Nephron (organoid): ENCODE measurements at regions not wholly inside any gene's neighbourhood (a gene's known extent, or its start where the extent isn't known, plus 50 kb on each side); places are given as distances from the start of the nearest gene placed in this dataset.
A peak's percentile ranks its signal among the peaks of the same experiment; 100 is the strongest.

Experiments
- H3K27ac Mint-ChIP-seq, 3 experiments: 2 replicates each; pipeline ENCODE4 v1.8.0; 2020; ENCODE audit warnings: mixed read lengths in 3 of 3, mild to moderate bottlenecking in 2 of 3, moderate library complexity in 1 of 3
- H3K27me3 Mint-ChIP-seq: 2 replicates; pipeline ENCODE4 v1.8.0; 2021; ENCODE audit warnings: low read depth, mild to moderate bottlenecking, moderate library complexity, mixed read lengths
- H3K36me3 Mint-ChIP-seq: 2 replicates; pipeline ENCODE4 v1.8.0; 2020; ENCODE audit warnings: low read depth, mixed read lengths
- H3K4me1 Mint-ChIP-seq: 2 replicates; pipeline ENCODE4 v1.8.0; 2020; ENCODE audit warnings: mixed read lengths
- H3K4me3 Mint-ChIP-seq, 3 experiments: 2 replicates each; pipeline ENCODE4 v1.8.0; 2020; ENCODE audit warnings: mild to moderate bottlenecking in 3 of 3, mixed read lengths in 3 of 3, moderate library complexity in 2 of 3
- H3K9me3 Mint-ChIP-seq: 2 replicates; pipeline ENCODE4 v1.8.0; 2020; ENCODE audit warnings: mixed read lengths
- TF ChIP-seq, protein P1 (sequence below), 3 experiments: fragments of 200-600 bp; sonication (generic); IDR thresholded peaks; one replicate each; pipeline ENCODE4 v1.5.0; 2021; ENCODE audit warnings: antibody characterized with exemption in 3 of 3; ENCODE audit not compliant: unreplicated experiment in 3 of 3

DNA sequence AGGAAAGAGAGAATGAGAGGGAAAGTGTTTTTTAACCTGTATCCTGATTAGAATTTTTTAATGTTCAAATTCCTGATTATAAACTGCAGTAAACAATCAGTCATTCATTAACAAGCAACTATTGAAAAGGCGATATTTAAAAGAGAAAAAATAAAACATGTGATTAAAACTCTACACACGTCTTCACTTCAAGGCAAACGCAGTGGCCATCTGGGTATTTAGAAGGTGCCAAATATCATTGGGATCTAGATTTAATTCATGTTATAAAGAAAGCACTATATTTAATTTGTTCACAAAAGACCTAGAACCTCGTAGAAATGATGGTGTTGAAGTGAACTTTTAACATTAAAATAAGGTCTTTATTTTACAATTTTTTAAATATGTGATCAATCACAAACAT lies 189.4 kb upstream of the KLF14 start:
- TF ChIP-seq, protein P1, sequence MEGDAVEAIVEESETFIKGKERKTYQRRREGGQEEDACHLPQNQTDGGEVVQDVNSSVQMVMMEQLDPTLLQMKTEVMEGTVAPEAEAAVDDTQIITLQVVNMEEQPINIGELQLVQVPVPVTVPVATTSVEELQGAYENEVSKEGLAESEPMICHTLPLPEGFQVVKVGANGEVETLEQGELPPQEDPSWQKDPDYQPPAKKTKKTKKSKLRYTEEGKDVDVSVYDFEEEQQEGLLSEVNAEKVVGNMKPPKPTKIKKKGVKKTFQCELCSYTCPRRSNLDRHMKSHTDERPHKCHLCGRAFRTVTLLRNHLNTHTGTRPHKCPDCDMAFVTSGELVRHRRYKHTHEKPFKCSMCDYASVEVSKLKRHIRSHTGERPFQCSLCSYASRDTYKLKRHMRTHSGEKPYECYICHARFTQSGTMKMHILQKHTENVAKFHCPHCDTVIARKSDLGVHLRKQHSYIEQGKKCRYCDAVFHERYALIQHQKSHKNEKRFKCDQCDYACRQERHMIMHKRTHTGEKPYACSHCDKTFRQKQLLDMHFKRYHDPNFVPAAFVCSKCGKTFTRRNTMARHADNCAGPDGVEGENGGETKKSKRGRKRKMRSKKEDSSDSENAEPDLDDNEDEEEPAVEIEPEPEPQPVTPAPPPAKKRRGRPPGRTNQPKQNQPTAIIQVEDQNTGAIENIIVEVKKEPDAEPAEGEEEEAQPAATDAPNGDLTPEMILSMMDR (IDR thresholded peaks at IDR 0.05; ENCODE audit: unreplicated experiment in 3 of 3), result no peak
- no peak overlapping the region for H3K4me3 Mint-ChIP-seq
- H3K27ac Mint-ChIP-seq, result peak overlapping the region in 2 of 3 experiments; percentile 71 to 98
- no peaks in the 10 kb centered on the region for H3K36me3 Mint-ChIP-seq
- H3K4me1 Mint-ChIP-seq, result peaks cover 34% of the 10 kb centered on the region
- no peaks in the 10 kb centered on the region for H3K9me3 Mint-ChIP-seq
- peaks cover 3% of the 10 kb centered on the region for H3K27me3 Mint-ChIP-seq

DNA sequence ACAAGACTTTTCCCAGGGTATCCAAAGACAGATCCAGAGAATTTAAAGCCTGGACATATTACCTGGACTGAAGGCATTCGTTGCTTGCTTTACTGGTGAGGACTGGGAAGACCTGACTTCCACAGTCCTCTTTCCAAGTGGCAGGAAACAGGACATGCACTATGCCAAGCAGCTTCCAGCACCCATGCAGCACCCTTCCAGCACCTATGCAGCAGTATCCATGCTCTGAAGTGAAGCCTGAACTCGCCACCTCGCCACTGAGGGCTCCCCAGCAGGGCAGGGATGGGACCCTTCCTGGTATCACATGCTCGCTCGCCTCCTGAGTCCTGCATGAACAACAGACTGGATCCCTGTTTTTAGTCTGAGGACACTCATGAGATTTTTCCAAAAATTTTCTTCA lies 189.9 kb upstream of the KLF14 start:
- Mint-ChIP-seq H3K36me3 (no peaks in the 10 kb centered on the region), H3K4me1 (peaks cover 34% of the 10 kb centered on the region), H3K27ac (no peak overlapping the region)

DNA sequence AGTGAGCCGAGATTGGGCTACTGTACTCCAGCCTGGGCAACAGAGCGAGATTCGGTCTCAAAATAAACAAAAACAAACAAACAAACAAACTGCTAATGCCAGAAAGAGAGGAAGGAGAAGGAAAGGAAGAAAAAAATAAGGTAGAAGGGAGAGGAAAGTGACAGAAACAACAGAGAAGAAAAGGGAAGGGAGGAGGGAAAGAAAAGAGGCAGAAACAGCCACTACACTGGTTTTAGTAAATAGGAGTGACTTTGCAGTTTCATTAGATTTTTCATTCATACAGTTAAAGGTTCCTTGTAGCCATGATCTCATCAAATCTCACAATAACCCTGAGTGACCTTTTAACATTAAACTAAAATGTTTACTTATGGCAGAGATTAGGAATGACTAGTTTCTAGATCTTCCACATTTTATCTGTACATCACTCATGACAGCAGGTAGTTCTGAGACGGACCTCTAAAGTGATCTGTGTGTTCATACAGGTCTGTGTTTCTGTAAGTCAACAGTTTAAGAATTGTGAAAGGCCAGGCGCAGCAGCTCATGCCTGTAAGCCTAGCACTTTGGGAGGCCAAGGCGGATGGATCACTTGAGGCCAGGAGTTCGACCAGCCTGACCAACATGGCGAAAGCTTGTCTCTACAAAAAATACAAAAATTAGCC lies 191.3 kb upstream of the KLF14 start:
- no peaks in the 10 kb centered on the region for H3K36me3 Mint-ChIP-seq
- H3K4me1 Mint-ChIP-seq, result peaks cover 24% of the 10 kb centered on the region
- no peaks in the 10 kb centered on the region for H3K9me3 Mint-ChIP-seq
- H3K27ac Mint-ChIP-seq, result peak overlapping the region in 1 of 3 experiments; percentile 9
- H3K4me3 Mint-ChIP-seq, result no peak overlapping the region
- TF ChIP-seq, protein P1 (IDR thresholded peaks at IDR 0.05; ENCODE audit: unreplicated experiment in 3 of 3), result no peak
- H3K27me3 Mint-ChIP-seq, result peaks cover 3% of the 10 kb centered on the region

More for the DNA sequence above, 189.9 kb upstream of the KLF14 start:
- Mint-ChIP-seq H3K4me3 (no peak overlapping the region), H3K27me3 (peaks cover 3% of the 10 kb centered on the region), H3K9me3 (no peaks in the 10 kb centered on the region)
- TF ChIP-seq, protein P1 (IDR thresholded peaks at IDR 0.05; ENCODE audit: unreplicated experiment in 3 of 3), result no peak

DNA sequence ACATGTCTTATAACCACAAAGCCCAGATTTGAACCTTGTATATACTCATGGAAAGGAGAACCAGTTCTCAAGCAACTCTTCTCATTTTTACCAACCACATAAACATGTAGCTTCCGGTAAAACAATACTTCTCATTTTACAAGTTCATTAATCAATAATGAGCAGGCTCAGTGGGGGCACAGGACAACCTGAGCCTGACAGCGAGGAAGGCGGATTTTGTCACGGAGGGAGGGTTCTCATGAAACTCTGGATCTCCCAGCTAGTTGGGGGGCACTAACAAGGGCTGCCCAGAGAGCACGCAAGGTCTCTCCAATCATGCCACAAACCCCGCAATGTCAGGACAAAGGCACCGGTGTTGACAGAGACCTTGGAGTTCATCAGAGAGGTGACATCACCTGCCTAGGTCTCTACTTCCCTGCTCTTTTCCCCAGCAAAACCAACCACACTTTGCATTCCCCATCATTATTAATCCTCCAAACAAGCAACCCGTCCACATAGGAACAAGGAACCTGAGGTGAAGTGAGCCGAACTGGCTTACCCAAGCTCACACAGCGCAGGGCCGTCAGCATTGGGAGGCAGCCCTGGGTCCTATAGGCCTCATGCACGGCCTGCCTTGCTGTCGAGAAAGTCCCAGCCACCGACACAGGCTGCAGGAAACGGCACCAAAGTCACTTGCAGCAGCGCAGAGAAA lies 192.1 kb upstream of the KLF14 start:
- H3K27ac Mint-ChIP-seq, result peak overlapping the region in 1 of 3 experiments; percentile 35
- H3K36me3 Mint-ChIP-seq, result no peaks in the 10 kb centered on the region
- H3K4me1 Mint-ChIP-seq, result peaks cover 15% of the 10 kb centered on the region
- no peak overlapping the region for H3K4me3 Mint-ChIP-seq
- TF ChIP-seq, protein P1 (IDR thresholded peaks at IDR 0.05; ENCODE audit: unreplicated experiment in 3 of 3), result no peak
- H3K27me3 Mint-ChIP-seq, result peaks cover 3% of the 10 kb centered on the region
- H3K9me3 Mint-ChIP-seq, result no peaks in the 10 kb centered on the region

DNA sequence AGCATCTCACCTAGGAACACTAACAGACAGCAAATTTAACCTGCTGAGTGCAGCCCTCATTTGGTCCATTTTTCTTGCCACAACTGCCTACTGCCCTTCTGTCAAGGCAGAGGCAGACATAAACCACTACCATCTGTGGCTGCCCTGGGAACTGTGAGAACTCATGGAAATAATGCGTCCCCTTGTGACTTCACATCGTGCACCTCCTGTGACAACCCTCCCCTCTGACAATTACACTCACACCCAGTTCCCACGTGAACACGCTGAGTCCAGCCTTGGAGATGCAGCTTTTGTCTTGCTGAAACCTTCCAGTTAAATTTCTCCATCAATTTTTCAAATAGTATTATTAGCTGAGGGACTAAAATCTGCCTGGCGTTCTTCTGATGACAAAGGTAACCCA lies 193.1 kb upstream of the KLF14 start:
- Mint-ChIP-seq H3K27me3 (no peaks in the 10 kb centered on the region), H3K27ac (no peak overlapping the region)

More for the DNA sequence above, 193.1 kb upstream of the KLF14 start:
- Mint-ChIP-seq H3K9me3 (no peaks in the 10 kb centered on the region), H3K36me3 (no peaks in the 10 kb centered on the region), H3K4me3 (no peak overlapping the region), H3K4me1 (peaks cover 8% of the 10 kb centered on the region)
- TF ChIP-seq, protein P1 (IDR thresholded peaks at IDR 0.05; ENCODE audit: unreplicated experiment in 3 of 3), result no peak
